Peyer's patch (tissue), 4 donors: ENCODE measurements at regions not wholly inside any gene's neighbourhood (a gene's known extent, or its start where the extent isn't known, plus 50 kb on each side); places are given as distances from the start of the nearest gene placed in this dataset.

Experiments used
- DNase-seq, 3 donors: peaks; one replicate each; pipeline ENCODE4 v3.0.0-alpha.2; 2017 to 2019
- H3K27ac ChIP-seq, 4 donors: fragments of 200-600 bp; sonication (generic); one replicate each; pipeline ENCODE4 v1.5.1; 2016 to 2019
- H3K27me3 ChIP-seq, 2 donors: fragments of 200-600 bp; sonication (generic); one replicate each; pipeline ENCODE4 v1.5.1; 2019
- H3K36me3 ChIP-seq, 3 donors: fragments of 200-600 bp; sonication (generic); one replicate each; pipeline ENCODE4 v1.5.1; 2016 to 2019
- H3K4me1 ChIP-seq, 4 donors: fragments of 200-600 bp; sonication (generic); one replicate each; pipeline ENCODE4 v1.5.1; 2016 to 2019
- H3K4me3 ChIP-seq, 4 donors: fragments of 200-600 bp; sonication (generic); 1 replicate in 3 of 4; 2 replicates in 1 of 4; pipeline ENCODE4 v1.5.1; 2016 to 2019; ENCODE audit warnings: mild to moderate bottlenecking in 1 of 4
- H3K9me3 ChIP-seq, 4 donors: fragments of 200-600 bp; sonication (generic); one replicate each; pipeline ENCODE4 v1.5.1; 2016 to 2019; ENCODE audit warnings: mild to moderate bottlenecking in 1 of 4
- CTCF ChIP-seq, 6 experiments: fragments of 450-650 bp in 4 of 6; fragments of 200-600 bp in 2 of 6; sonication (generic) in 1 of 6; IDR thresholded peaks; one replicate each; pipeline ENCODE4 v1.5.1; 2017 to 2019; ENCODE audit warnings: antibody characterized with exemption in 6 of 6, mild to moderate bottlenecking in 3 of 6, moderate library complexity in 1 of 6
- POLR2A ChIP-seq, 2 donors: fragments of 450-650 bp; IDR thresholded peaks; one replicate each; pipeline ENCODE4 v1.5.1; 2017; ENCODE audit warnings: antibody characterized with exemption in 2 of 2, mild to moderate bottlenecking in 2 of 2, moderate library complexity in 2 of 2

GRCh38 chr3:162538491-162538890, 1041.9 kb downstream of the OTOL1 start:
- no peak for TF ChIP-seq CTCF (IDR thresholded peaks at IDR 0.05)
- no peak for TF ChIP-seq POLR2A (IDR thresholded peaks at IDR 0.05)
- H3K27me3 ChIP-seq, result no peaks in the 10 kb centered on the region
- no peak overlapping the region for H3K4me3 ChIP-seq
- no peaks in the 10 kb centered on the region for H3K4me1 ChIP-seq
- H3K36me3 ChIP-seq, result no peaks in the 10 kb centered on the region
- DNase-seq, result no peak
- no peaks in the 10 kb centered on the region for H3K9me3 ChIP-seq
- H3K27ac ChIP-seq, result no peak overlapping the region

DNA sequence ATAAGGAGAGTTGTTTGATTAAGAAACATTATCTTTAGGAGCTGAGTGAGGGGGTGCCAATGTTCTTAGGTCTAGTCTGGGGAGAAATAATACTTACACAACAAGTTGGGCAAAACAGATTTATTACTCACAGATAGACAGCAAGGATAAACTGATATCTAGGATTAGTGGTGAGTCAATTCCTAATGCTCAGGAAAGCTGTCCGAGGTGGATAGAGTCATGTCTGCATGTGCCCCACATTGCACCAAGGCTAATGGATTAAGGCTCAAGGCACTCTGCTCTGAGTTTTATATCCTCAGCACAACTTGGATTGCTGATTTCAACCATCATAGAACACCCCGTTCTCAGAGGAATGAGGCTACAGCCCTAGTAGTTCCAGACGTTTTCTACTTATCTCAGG, 1042.3 kb downstream of the OTOL1 start:
- Histone ChIP-seq H3K4me1 (no peaks in the 10 kb centered on the region), H3K9me3 (no peaks in the 10 kb centered on the region), H3K36me3 (no peaks in the 10 kb centered on the region), H3K27me3 (no peaks in the 10 kb centered on the region), H3K27ac (no peak overlapping the region), H3K4me3 (no peak overlapping the region)
- TF ChIP-seq CTCF (IDR thresholded peaks at IDR 0.05) (no peak), POLR2A (IDR thresholded peaks at IDR 0.05) (no peak)
- DNase-seq, result no peak

DNA sequence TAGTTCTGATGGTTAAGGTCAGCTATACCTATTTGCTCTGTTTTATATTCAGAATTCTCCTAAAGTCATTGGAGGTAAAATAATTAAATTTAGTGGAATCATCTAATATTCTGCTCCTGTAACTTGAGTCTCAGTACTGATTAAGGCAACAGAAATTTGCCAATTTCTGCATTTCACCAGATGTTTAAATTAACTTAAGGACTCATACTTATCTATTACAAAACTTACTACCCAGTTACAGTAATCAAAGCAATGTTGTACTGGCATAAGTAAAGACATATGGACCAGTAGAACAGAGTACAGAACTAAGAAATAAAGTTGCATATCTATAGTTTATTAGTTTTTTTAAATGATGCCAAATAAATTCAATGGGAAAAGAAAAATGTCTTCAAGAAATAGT, 1043.8 kb downstream of the OTOL1 start:
- H3K9me3 ChIP-seq, result no peaks in the 10 kb centered on the region
- H3K4me3 ChIP-seq, result no peak overlapping the region
- no peaks in the 10 kb centered on the region for H3K27me3 ChIP-seq
- TF ChIP-seq POLR2A (IDR thresholded peaks at IDR 0.05), result no peak
- no peaks in the 10 kb centered on the region for H3K36me3 ChIP-seq
- no peak overlapping the region for H3K27ac ChIP-seq
- DNase-seq, result no peak
- no peaks in the 10 kb centered on the region for H3K4me1 ChIP-seq

GRCh38 chr3:162541923-162542322, 1045.3 kb downstream of the OTOL1 start:
- no peak overlapping the region for H3K27ac ChIP-seq
- TF ChIP-seq POLR2A (IDR thresholded peaks at IDR 0.05), result no peak
- no peak for TF ChIP-seq CTCF (IDR thresholded peaks at IDR 0.05)
- DNase-seq, result no peak
- H3K36me3 ChIP-seq, result no peaks in the 10 kb centered on the region
- no peaks in the 10 kb centered on the region for H3K27me3 ChIP-seq
- no peaks in the 10 kb centered on the region for H3K9me3 ChIP-seq
- no peaks in the 10 kb centered on the region for H3K4me1 ChIP-seq
- no peak overlapping the region for H3K4me3 ChIP-seq

GRCh38 chr3:162544246-162544645, 1047.6 kb downstream of the OTOL1 start:
- Histone ChIP-seq H3K27me3 (no peaks in the 10 kb centered on the region), H3K9me3 (no peaks in the 10 kb centered on the region), H3K4me3 (no peak overlapping the region), H3K4me1 (no peaks in the 10 kb centered on the region), H3K27ac (no peak overlapping the region), H3K36me3 (no peaks in the 10 kb centered on the region)
- TF ChIP-seq CTCF (IDR thresholded peaks at IDR 0.05), result no peak
- no peak for TF ChIP-seq POLR2A (IDR thresholded peaks at IDR 0.05)
- no peak for DNase-seq

- no peaks in the 10 kb centered on the region for H3K4me1 ChIP-seq
- H3K9me3 ChIP-seq, result no peaks in the 10 kb centered on the region
- DNase-seq, result no peak
- no peaks in the 10 kb centered on the region for H3K36me3 ChIP-seq
- no peak for TF ChIP-seq POLR2A (IDR thresholded peaks at IDR 0.05)
- no peak for TF ChIP-seq CTCF (IDR thresholded peaks at IDR 0.05)
- H3K27ac ChIP-seq, result no peak overlapping the region
- H3K4me3 ChIP-seq, result no peak overlapping the region
- H3K27me3 ChIP-seq, result no peaks in the 10 kb centered on the region
These were observed 1050.3 kb downstream of the OTOL1 start for GRCh38 chr3:162546910-162547309.
